ENCODE measurements at regions not wholly inside any gene's neighbourhood (a gene's known extent, or its start where the extent isn't known, plus 50 kb on each side); places are given as distances from the start of the nearest gene placed in this dataset.
"Not testable (repeated sequence)": the region's sequence is repeated elsewhere in the genome, so short reads cannot be mapped to it uniquely, and the experiment has no call there.

DNA sequence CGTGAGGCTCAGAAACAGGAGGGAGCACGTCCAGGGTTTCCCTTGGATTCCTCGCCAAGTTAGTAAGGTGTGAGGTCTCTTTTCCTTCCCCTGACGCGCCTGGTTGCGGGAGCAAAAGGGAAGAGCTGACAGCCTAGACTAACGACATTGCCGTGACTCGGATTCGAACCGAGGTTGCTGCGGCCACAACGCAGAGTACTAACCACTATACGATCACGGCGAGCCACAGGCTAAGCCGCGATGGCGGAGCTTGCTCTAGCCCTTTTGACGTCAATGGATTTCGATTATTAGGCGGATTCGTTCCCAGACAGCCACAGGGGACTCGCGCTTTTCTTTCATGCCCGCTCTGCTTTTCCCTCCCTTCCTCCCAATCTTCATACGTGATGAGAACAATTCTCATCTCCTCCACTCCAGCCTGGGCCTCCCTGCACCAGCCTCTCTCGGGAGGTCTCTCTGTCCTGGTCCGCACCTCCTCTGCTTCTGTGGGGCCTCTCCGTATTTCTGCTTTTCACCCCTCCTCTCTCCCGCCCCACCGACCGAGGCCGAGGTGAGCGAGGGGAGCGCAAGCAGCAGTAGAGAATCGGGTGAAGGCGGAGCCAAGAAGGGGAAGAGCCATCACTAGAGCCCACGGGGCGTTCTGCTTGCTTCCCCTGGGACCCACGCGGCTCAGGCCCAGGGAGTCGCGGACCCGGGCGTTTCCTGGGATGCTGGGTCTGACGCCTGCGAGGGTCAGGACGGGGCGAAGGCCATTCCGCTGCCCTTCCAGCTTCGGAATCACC lies 150.7 kb upstream of the NBPF11 start:
- CTCF ChIA-PET (ENCODE audit: low intra/inter-chr PET ratio); POLR2A ChIA-PET; DNase-seq (ENCODE audit: extremely low read depth in 1 of 4, low spot score in 3 of 4); H3K4me2 ChIP-seq (ENCODE audit: insufficient read depth, low read length); H3K79me2 ChIP-seq (ENCODE audit: control insufficient read depth, insufficient read depth, low read length); H3K4me1 ChIP-seq (replicated peaks in 1 of 2; ENCODE audit: control insufficient read depth in 2 of 2, insufficient read depth in 2 of 2, low read length in 2 of 2); H3K36me3 ChIP-seq (ENCODE audit: control insufficient read depth, insufficient read depth, low read length); H2AFZ ChIP-seq (ENCODE audit: low read depth, low read length); intact Hi-C loops (cut with micrococcal nuclease); H4K20me1 ChIP-seq (replicated peaks; ENCODE audit: control insufficient read depth, insufficient read depth, low read length); H3K27ac ChIP-seq (ENCODE audit: extremely low read depth, low read depth, low read length); FAIRE-seq; in situ Hi-C loops (cut with MboI); H3K4me3 ChIP-seq; BruUV-seq (replicated peaks); H3K9ac ChIP-seq (ENCODE audit: insufficient read depth in 1 of 2, low read depth in 2 of 2, low read length in 2 of 2); H3K9me1 ChIP-seq (ENCODE audit: control insufficient read depth, insufficient read depth, low read length); H3K9me3 ChIP-seq (replicated peaks; ENCODE audit: control insufficient read depth, insufficient read depth, low read depth, low read length); H3K27me3 ChIP-seq (ENCODE audit: control insufficient read depth in 2 of 2, insufficient read depth in 2 of 2, low read length in 2 of 2): not testable (repeated sequence)
- 18% methylated on average over 9 of the region's 52 CpGs for WGBS (ENCODE audit: insufficient coverage, low coverage, missing lambda C conversion rate)
- ATAC-seq: peak; percentile 78
- peak; percentile 27 for TF ChIP-seq POLR3A (IDR thresholded peaks at IDR 0.05; ENCODE audit: borderline replicate concordance, extremely low read depth, insufficient read depth, insufficient read length)

DNA sequence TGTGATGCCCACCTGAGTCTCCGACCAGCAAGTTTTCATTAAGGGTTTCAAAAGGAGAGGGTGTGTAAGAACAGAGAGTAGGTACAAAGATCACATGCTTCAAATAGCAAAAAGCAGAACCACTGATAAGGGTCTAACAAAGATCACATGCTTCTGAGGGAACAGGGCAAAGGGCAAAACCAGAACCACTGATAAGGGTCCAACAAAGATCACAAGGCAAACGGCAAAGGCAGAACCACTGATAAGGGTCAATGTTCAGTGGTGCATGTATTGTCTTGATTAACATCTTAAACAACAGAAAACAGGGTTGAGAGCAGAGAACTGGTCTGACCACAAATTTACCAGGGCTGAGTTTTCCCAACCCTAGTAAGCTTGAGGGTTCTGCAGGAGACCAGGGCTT lies 145.8 kb upstream of the NBPF11 start:
- CTCF ChIA-PET (ENCODE audit: low intra/inter-chr PET ratio); H3K4me2 ChIP-seq (ENCODE audit: insufficient read depth, low read length); H3K9ac ChIP-seq (ENCODE audit: insufficient read depth in 1 of 2, low read depth in 2 of 2, low read length in 2 of 2); BruUV-seq (replicated peaks); H3K27me3 ChIP-seq (ENCODE audit: control insufficient read depth in 2 of 2, insufficient read depth in 2 of 2, low read length in 2 of 2); DNase-seq (ENCODE audit: extremely low read depth in 1 of 4, low spot score in 3 of 4); H3K79me2 ChIP-seq (ENCODE audit: control insufficient read depth, insufficient read depth, low read length); in situ Hi-C loops (cut with MboI); H3K4me3 ChIP-seq; H3K9me3 ChIP-seq (replicated peaks; ENCODE audit: control insufficient read depth, insufficient read depth, low read depth, low read length); FAIRE-seq; ATAC-seq; H2AFZ ChIP-seq (ENCODE audit: low read depth, low read length); POLR2A ChIA-PET; H3K4me1 ChIP-seq (replicated peaks in 1 of 2; ENCODE audit: control insufficient read depth in 2 of 2, insufficient read depth in 2 of 2, low read length in 2 of 2); H4K20me1 ChIP-seq (replicated peaks; ENCODE audit: control insufficient read depth, insufficient read depth, low read length); H3K9me1 ChIP-seq (ENCODE audit: control insufficient read depth, insufficient read depth, low read length); H3K27ac ChIP-seq (ENCODE audit: extremely low read depth, low read depth, low read length); H3K36me3 ChIP-seq (ENCODE audit: control insufficient read depth, insufficient read depth, low read length); intact Hi-C loops (cut with micrococcal nuclease); TF ChIP-seq NR2C2 (CRISPR knock-in tag; IDR thresholded peaks at IDR 0.05): not testable (repeated sequence)
- 6% methylated on average over 2 of the region's 2 CpGs for WGBS (ENCODE audit: insufficient coverage, low coverage, missing lambda C conversion rate)
- TF ChIP-seq, protein P1, sequence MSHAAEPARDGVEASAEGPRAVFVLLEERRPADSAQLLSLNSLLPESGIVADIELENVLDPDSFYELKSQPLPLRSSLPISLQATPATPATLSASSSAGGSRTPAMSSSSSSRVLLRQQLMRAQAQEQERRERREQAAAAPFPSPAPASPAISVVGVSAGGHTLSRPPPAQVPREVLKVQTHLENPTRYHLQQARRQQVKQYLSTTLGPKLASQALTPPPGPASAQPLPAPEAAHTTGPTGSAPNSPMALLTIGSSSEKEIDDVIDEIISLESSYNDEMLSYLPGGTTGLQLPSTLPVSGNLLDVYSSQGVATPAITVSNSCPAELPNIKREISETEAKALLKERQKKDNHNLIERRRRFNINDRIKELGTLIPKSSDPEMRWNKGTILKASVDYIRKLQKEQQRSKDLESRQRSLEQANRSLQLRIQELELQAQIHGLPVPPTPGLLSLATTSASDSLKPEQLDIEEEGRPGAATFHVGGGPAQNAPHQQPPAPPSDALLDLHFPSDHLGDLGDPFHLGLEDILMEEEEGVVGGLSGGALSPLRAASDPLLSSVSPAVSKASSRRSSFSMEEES (CRISPR knock-in tag; IDR thresholded peaks at IDR 0.05): peak; percentile 49
- TF ChIP-seq SOX6 (IDR thresholded peaks at IDR 0.05) (peak; percentile 83; the same call in 1 of the 2 replicates), NR2C2 (tag; IDR thresholded peaks at IDR 0.05) (peak; percentile 54), TRIM24 (IDR thresholded peaks at IDR 0.05) (peak in 1 of 2 experiments; percentile 55; a peak in 2 of 4 replicates)

Measured in K562 (cell line).